IMR-90 (cell line): ENCODE measurements at regions not wholly inside any gene's neighbourhood (a gene's known extent, or its start where the extent isn't known, plus 50 kb on each side); places are given as distances from the start of the nearest gene placed in this dataset.

Experiments used
- ATAC-seq: fragments of 200-7000 bp; cut with Tn5 transposase; 2 replicates; pipeline ENCODE4 v1.9.1; 2020; ENCODE audit warnings: low read depth, mild to moderate bottlenecking, moderate library complexity
- BruUV-seq: library from RNA; stranded (reverse); fragments of 400-500 nt; replicated peaks from 2 replicates; lab custom pipeline; 2021; lab: Mats Ljungman, UMichigan
- CTCF ChIA-PET: fragments of 300-600 bp; formaldehyde crosslinking; extraction: SDS; loops from one replicate; lab custom pipeline; 2021; ENCODE audit warnings: antibody characterized with exemption; lab: Yijun Ruan, JAX
- POLR2A ChIA-PET: fragments of 300-600 bp; sonication (Branson Sonifier 250); formaldehyde crosslinking; loops from one replicate; lab custom pipeline; 2022; ENCODE audit warnings: antibody characterized with exemption; ENCODE audit not compliant: unreplicated experiment; lab: Charles Lee
- DNase-seq: peaks from one replicate; pipeline ENCODE4 v3.0.0; 2013
- H2AFZ ChIP-seq: replicated peaks from 2 replicates; pipeline ENCODE3; 2013; ENCODE audit warnings: low read length, mild to moderate bottlenecking; ENCODE audit not compliant: poor library complexity
- H2AK5ac ChIP-seq: 2 replicates; pipeline ENCODE4 v1.6.1; 2013; ENCODE audit warnings: low read depth, low read length, inconsistent platforms
- H2AK9ac ChIP-seq: replicated peaks from 2 replicates; pipeline ENCODE3; 2013; ENCODE audit warnings: mild to moderate bottlenecking, low read depth, low read length, moderate library complexity; ENCODE audit not compliant: poor library complexity
- H2BK120ac ChIP-seq: 2 replicates; pipeline ENCODE4 v1.6.1; 2013; ENCODE audit warnings: low read depth, low read length, inconsistent platforms
- H2BK15ac ChIP-seq: 3 replicates; pipeline ENCODE4 v1.6.1; 2013; ENCODE audit warnings: low read depth, low read length, inconsistent platforms
- H2BK20ac ChIP-seq: 2 replicates; pipeline ENCODE4 v1.6.1; 2013; ENCODE audit warnings: low read depth, mild to moderate bottlenecking, inconsistent platforms, low read length, moderate library complexity
- H2BK5ac ChIP-seq: 2 replicates; pipeline ENCODE4 v1.6.1; 2013; ENCODE audit warnings: mild to moderate bottlenecking, low read depth, low read length, inconsistent platforms; ENCODE audit not compliant: poor library complexity, severe bottlenecking
- H3K14ac ChIP-seq: replicated peaks from 2 replicates; pipeline ENCODE4 v1.6.1; 2013; ENCODE audit warnings: low read depth, low read length, inconsistent platforms
- H3K18ac ChIP-seq: 2 replicates; pipeline ENCODE4 v1.6.1; 2013; ENCODE audit warnings: low read depth, low read length, control low read depth
- H3K23ac ChIP-seq: 2 replicates; pipeline ENCODE4 v1.6.1; 2013; ENCODE audit warnings: low read depth, low read length, inconsistent platforms
- H3K27ac ChIP-seq: 2 replicates; pipeline ENCODE4 v1.5.1; 2013; ENCODE audit warnings: mild to moderate bottlenecking, control low read depth, low read length; ENCODE audit not compliant: insufficient read depth
- H3K27me3 ChIP-seq: 2 replicates; pipeline ENCODE4 v1.6.1; 2013; ENCODE audit warnings: low read length; ENCODE audit not compliant: control insufficient read depth, insufficient read depth
- H3K36me3 ChIP-seq: 2 replicates; pipeline ENCODE4 v1.6.1; 2013; ENCODE audit warnings: low read length, mixed read lengths; ENCODE audit not compliant: control insufficient read depth, insufficient read depth
- H3K4ac ChIP-seq: 2 replicates; pipeline ENCODE4 v1.6.1; 2013; ENCODE audit warnings: low read depth, low read length, inconsistent platforms
- H3K4me1 ChIP-seq: 2 replicates; pipeline ENCODE4 v1.6.1; 2013; ENCODE audit warnings: low read length, mixed read lengths; ENCODE audit not compliant: control insufficient read depth, insufficient read depth
- H3K4me2 ChIP-seq: 2 replicates; pipeline ENCODE4 v1.6.1; 2013; ENCODE audit warnings: low read depth, mild to moderate bottlenecking, control low read depth, low read length, moderate library complexity
- H3K4me3 ChIP-seq: 2 replicates; pipeline ENCODE4 v1.5.1; 2013; ENCODE audit warnings: low read depth, mild to moderate bottlenecking, control low read depth, low read length, moderate library complexity; ENCODE audit not compliant: insufficient read depth
- H3K56ac ChIP-seq: 2 replicates; pipeline ENCODE4 v1.6.1; 2013; ENCODE audit warnings: low read length, inconsistent platforms; ENCODE audit not compliant: insufficient read depth; ENCODE audit errors: extremely low read depth
- H3K79me1 ChIP-seq, 2 experiments: 2 replicates each; pipeline ENCODE4 v1.6.1; 2013; ENCODE audit warnings: low read length in 2 of 2, inconsistent platforms in 1 of 2, low read depth in 1 of 2
- H3K9ac ChIP-seq: 2 replicates; pipeline ENCODE4 v1.6.1; 2013; ENCODE audit warnings: low read depth, low read length, control low read depth
- H3K9me1 ChIP-seq: 2 replicates; pipeline ENCODE4 v1.6.1; 2013; ENCODE audit warnings: low read length, inconsistent platforms; ENCODE audit not compliant: insufficient read depth
- H3K9me3 ChIP-seq: 2 replicates; pipeline ENCODE4 v1.6.1; 2013; ENCODE audit warnings: low read length; ENCODE audit not compliant: control insufficient read depth, insufficient read depth
- H4K20me1 ChIP-seq: 2 replicates; pipeline ENCODE4 v1.6.1; 2013; ENCODE audit warnings: low read length, inconsistent platforms; ENCODE audit not compliant: insufficient read depth
- H4K5ac ChIP-seq: 2 replicates; pipeline ENCODE4 v1.6.1; 2013; ENCODE audit warnings: mild to moderate bottlenecking, low read depth, low read length, control low read depth
- H4K8ac ChIP-seq, 2 experiments: 2 replicates each; pipeline ENCODE4 v1.6.1; 2013; ENCODE audit warnings: low read depth in 2 of 2, low read length in 2 of 2, control low read depth in 1 of 2, inconsistent platforms in 1 of 2
- H4K91ac ChIP-seq: 2 replicates; pipeline ENCODE4 v1.6.1; 2013; ENCODE audit warnings: low read depth, low read length, inconsistent platforms; ENCODE audit not compliant: insufficient read depth
- BHLHE40 ChIP-seq: fragments of 150-350 bp; IDR thresholded peaks from 2 replicates; pipeline ENCODE4 v1.6.1; 2016; ENCODE audit warnings: mild to moderate bottlenecking, low read depth, low read length
- CEBPB ChIP-seq: IDR thresholded peaks from 2 replicates; pipeline ENCODE4 v1.6.1; 2012; ENCODE audit warnings: low read depth, low read length, improper control_type of control experiment
- CHD1 ChIP-seq: IDR thresholded peaks from 2 replicates; pipeline ENCODE4 v1.6.1; 2012; ENCODE audit warnings: low read depth, low read length, improper control_type of control experiment
- FOS ChIP-seq: fragments of 150-350 bp; IDR thresholded peaks from 2 replicates; pipeline ENCODE4 v1.6.1; 2016; ENCODE audit warnings: low read depth, low read length
- MAFK ChIP-seq: IDR thresholded peaks from 2 replicates; pipeline ENCODE4 v1.6.1; 2012; ENCODE audit warnings: low read depth, low read length, improper control_type of control experiment
- MAZ ChIP-seq: IDR thresholded peaks from 2 replicates; pipeline ENCODE4 v1.6.1; 2012; ENCODE audit warnings: low read depth, mild to moderate bottlenecking, low read length, improper control_type of control experiment, moderate library complexity, borderline replicate concordance
- MXI1 ChIP-seq: IDR thresholded peaks from 2 replicates; pipeline ENCODE4 v1.6.1; 2012; ENCODE audit warnings: low read depth, mild to moderate bottlenecking, low read length, moderate library complexity, borderline replicate concordance
- NFE2L2 ChIP-seq: fragments of 150-350 bp; IDR thresholded peaks from 2 replicates; pipeline ENCODE4 v1.6.1; 2016; ENCODE audit warnings: low read depth, mild to moderate bottlenecking, low read length
- POLR2A ChIP-seq: IDR thresholded peaks from 2 replicates; pipeline ENCODE4 v1.6.1; 2012; ENCODE audit warnings: mild to moderate bottlenecking, low read depth, low read length
- RAD21 ChIP-seq: IDR thresholded peaks from 2 replicates; pipeline ENCODE4 v1.6.1; 2012; ENCODE audit warnings: low read length, improper control_type of control experiment
- RCOR1 ChIP-seq: IDR thresholded peaks from 2 replicates; pipeline ENCODE4 v1.6.1; 2012; ENCODE audit warnings: mild to moderate bottlenecking, low read length, improper control_type of control experiment; ENCODE audit not compliant: insufficient replicate concordance
- RFX5 ChIP-seq: IDR thresholded peaks from 2 replicates; pipeline ENCODE4 v1.8.0; 2012; ENCODE audit warnings: low read depth, mild to moderate bottlenecking, low read length, moderate library complexity
- SMC3 ChIP-seq: fragments of 150-350 bp; IDR thresholded peaks from 2 replicates; pipeline ENCODE4 v1.6.1; 2016; ENCODE audit warnings: low read depth, mild to moderate bottlenecking, antibody characterized with exemption, low read length, moderate library complexity
- WGBS, 2 experiments: methylation state at CpG; one replicate each; pipeline versions ENCODE4 v1.1.5 to v1.1.7; 2013; ENCODE audit warnings: missing lambda C conversion rate in 2 of 2; ENCODE audit not compliant: insufficient read length in 1 of 2; ENCODE audit errors: extremely low coverage in 2 of 2; 5-methylcytosine and 5-hydroxymethylcytosine counted together
- dilution Hi-C: fragments of 300-500 bp; cut with HindIII; formaldehyde crosslinking; loops from one replicate; pipeline ENCODE4 v1.14.3; 2018; ENCODE audit warnings: low sequenced_read_pairs; ENCODE audit not compliant: unreplicated experiment
- in situ Hi-C: fragments of 300-500 bp; cut with MboI; formaldehyde crosslinking; loops from 3 replicates; pipeline ENCODE4 v1.14.3; 2019; ENCODE audit warnings: low sequenced_read_pairs, inconsistent platforms, mixed read lengths
- intact Hi-C: fragments of 100-400 bp; cut with micrococcal nuclease; formaldehyde crosslinking; loops from 2 replicates; pipeline ENCODE4 v1.10.0; 2022
- TF ChIP-seq, protein P1 (sequence below): fragments of 150-350 bp; IDR thresholded peaks from 2 replicates; pipeline ENCODE4 v1.6.1; 2017; ENCODE audit warnings: mild to moderate bottlenecking, antibody characterized with exemption, low read length, low read depth
- TF ChIP-seq, protein P2 (sequence below): fragments of 150-350 bp; IDR thresholded peaks from 2 replicates; pipeline ENCODE4 v1.6.1; 2016; ENCODE audit warnings: low read depth, mild to moderate bottlenecking, low read length, moderate library complexity, borderline replicate concordance
- TF ChIP-seq, protein P3 (sequence below): conservative IDR thresholded peaks from 2 replicates; pipeline ENCODE4 v1.5.1; 2012; ENCODE audit warnings: mild to moderate bottlenecking, low read depth, low read length, improper control_type of control experiment

DNA sequence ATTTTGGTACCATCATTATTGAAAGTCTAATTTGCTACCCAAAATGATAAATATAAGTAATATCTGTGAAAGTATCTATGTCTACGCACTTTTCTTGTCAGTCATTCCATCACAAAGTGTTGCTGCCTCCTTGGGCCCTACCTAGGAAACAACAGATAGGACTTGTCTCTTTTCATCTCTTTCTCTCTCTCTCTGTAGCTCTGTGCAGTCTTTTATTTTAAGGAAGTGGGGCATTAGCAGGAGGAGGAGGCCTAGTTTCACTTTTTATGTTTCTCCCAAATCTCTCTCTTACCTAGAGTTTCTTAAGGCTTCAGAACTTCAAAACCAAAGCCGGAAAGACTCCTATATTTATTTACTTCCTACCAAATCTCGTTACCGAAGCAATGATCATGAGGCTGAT, 354.8 kb upstream of the LUZP2 start:
- H4K8ac ChIP-seq, result no peak overlapping the region
- H3K9me1 ChIP-seq, result no peaks in the 10 kb centered on the region
- no peak overlapping the region for H2BK15ac ChIP-seq
- in situ Hi-C loops (no loop called here), intact Hi-C loops (no loop called here), dilution Hi-C loops (no loop called here)
- H2AK9ac ChIP-seq, result no peak overlapping the region
- WGBS, 2 experiments, result no CpG with 5 or more reads among the region's 4 CpGs
- H3K14ac ChIP-seq, result no peak overlapping the region
- no peaks in the 10 kb centered on the region for H3K4me1 ChIP-seq
- H2BK20ac ChIP-seq, result no peak overlapping the region
- ATAC-seq (no peak; the same call in 1 of the 2 replicates), DNase-seq (no peak)
- H4K5ac ChIP-seq, result peak overlapping the region; percentile 48; the same call in 1 of the 2 replicates
- TF ChIP-seq FOS (no peak), NFE2L2 (no peak), CHD1 (no peak), RAD21 (no peak), SMC3 (no peak), POLR2A (no peak), MAFK (no peak), CEBPB (no peak), BHLHE40 (no peak), RCOR1 (no peak), RFX5 (no peak), MAZ (no peak), MXI1 (no peak)
- TF ChIP-seq, protein P1, sequence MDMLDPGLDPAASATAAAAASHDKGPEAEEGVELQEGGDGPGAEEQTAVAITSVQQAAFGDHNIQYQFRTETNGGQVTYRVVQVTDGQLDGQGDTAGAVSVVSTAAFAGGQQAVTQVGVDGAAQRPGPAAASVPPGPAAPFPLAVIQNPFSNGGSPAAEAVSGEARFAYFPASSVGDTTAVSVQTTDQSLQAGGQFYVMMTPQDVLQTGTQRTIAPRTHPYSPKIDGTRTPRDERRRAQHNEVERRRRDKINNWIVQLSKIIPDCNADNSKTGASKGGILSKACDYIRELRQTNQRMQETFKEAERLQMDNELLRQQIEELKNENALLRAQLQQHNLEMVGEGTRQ, result no peak
- TF ChIP-seq, protein P2, sequence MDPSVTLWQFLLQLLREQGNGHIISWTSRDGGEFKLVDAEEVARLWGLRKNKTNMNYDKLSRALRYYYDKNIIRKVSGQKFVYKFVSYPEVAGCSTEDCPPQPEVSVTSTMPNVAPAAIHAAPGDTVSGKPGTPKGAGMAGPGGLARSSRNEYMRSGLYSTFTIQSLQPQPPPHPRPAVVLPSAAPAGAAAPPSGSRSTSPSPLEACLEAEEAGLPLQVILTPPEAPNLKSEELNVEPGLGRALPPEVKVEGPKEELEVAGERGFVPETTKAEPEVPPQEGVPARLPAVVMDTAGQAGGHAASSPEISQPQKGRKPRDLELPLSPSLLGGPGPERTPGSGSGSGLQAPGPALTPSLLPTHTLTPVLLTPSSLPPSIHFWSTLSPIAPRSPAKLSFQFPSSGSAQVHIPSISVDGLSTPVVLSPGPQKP, result no peak
- TF ChIP-seq, protein P3, sequence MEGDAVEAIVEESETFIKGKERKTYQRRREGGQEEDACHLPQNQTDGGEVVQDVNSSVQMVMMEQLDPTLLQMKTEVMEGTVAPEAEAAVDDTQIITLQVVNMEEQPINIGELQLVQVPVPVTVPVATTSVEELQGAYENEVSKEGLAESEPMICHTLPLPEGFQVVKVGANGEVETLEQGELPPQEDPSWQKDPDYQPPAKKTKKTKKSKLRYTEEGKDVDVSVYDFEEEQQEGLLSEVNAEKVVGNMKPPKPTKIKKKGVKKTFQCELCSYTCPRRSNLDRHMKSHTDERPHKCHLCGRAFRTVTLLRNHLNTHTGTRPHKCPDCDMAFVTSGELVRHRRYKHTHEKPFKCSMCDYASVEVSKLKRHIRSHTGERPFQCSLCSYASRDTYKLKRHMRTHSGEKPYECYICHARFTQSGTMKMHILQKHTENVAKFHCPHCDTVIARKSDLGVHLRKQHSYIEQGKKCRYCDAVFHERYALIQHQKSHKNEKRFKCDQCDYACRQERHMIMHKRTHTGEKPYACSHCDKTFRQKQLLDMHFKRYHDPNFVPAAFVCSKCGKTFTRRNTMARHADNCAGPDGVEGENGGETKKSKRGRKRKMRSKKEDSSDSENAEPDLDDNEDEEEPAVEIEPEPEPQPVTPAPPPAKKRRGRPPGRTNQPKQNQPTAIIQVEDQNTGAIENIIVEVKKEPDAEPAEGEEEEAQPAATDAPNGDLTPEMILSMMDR, result no peak
- H3K56ac ChIP-seq, result no peak overlapping the region
- H3K4me3 ChIP-seq, result no peak overlapping the region
- no peak overlapping the region for H3K27ac ChIP-seq
- no peak overlapping the region for H2AFZ ChIP-seq
- no peaks in the 10 kb centered on the region for H4K20me1 ChIP-seq
- no peak overlapping the region for H2BK120ac ChIP-seq
- H3K18ac ChIP-seq, result no peak overlapping the region
- no peak overlapping the region for H2BK5ac ChIP-seq
- no peak overlapping the region for H2AK5ac ChIP-seq
- no peaks in the 10 kb centered on the region for H3K36me3 ChIP-seq
- ChIA-PET POLR2A (no interaction called here), CTCF (no interaction called here)
- H3K9ac ChIP-seq, result no peak overlapping the region
- no peak overlapping the region for H4K91ac ChIP-seq
- no peak overlapping the region for H3K4ac ChIP-seq
- H3K23ac ChIP-seq, result no peak overlapping the region
- H3K9me3 ChIP-seq, result no peaks in the 10 kb centered on the region
- H3K79me1 ChIP-seq, result no peaks in the 10 kb centered on the region
- BruUV-seq, result no TSS peak
- no peak overlapping the region for H3K4me2 ChIP-seq
- H3K27me3 ChIP-seq, result no peaks in the 10 kb centered on the region
